Fibroblast of villous mesenchyme (primary cell): ENCODE measurements at regions not wholly inside any gene's neighbourhood (a gene's known extent, or its start where the extent isn't known, plus 50 kb on each side); places are given as distances from the start of the nearest gene placed in this dataset.

ENCODE experiments used
- DNase-seq: peaks from one replicate; pipeline ENCODE4 v3.0.0-alpha.2; 2010; ENCODE audit warnings: low read depth
- H3K4me3 ChIP-seq: 2 replicates; pipeline ENCODE4 v1.5.1; 2011; ENCODE audit warnings: low read depth, mild to moderate bottlenecking, low read length
- CTCF ChIP-seq: IDR thresholded peaks from 2 replicates; pipeline ENCODE4 v1.5.1; 2012; ENCODE audit warnings: low read depth, mild to moderate bottlenecking, low read length; ENCODE audit not compliant: insufficient read depth

DNA sequence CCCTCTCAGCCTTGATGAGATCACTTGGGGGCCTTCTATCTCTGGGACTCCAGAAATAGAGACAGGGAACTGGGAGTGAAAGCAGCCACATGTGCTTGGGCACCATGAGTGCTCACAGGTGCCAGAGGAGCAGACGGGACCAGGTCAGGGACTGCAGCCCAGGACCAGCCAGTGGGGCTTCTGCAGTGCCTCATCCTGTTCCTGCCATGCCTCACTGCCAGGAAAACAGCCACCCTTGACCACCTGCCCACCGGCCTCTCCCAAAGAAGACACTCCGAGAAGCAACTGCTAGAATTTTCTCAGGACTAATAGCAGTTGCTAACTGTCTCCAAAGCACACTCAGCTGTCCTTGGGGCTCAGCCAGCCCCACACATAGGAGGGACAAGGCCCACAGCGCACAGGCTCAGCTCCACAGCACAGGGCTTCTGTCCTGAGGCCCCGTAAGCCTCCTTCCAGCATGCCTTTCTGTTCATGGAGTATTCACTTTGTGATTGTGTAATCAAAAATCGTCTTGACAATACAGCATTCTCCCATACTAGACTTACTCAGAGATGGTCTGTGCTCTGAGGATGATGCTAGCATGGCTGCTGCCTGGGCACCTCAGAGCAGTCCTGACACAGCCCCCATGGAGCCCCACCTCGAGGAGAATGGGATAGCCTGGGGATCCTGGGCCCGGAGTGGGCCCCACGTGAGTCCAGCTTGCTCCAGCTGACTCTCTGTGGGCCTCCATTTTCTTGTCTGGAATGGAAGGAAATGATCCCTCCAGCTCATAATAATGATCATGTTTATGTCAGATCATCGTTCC is 115.7 kb upstream of the RET start:
- TF ChIP-seq CTCF: no peak
- DNase-seq: no peak
- H3K4me3 ChIP-seq: no peak overlapping the region

GRCh38 chr10:42961796-42962109 is 115.1 kb upstream of the RET start:
- no peak for DNase-seq
- no peak for TF ChIP-seq CTCF

DNA sequence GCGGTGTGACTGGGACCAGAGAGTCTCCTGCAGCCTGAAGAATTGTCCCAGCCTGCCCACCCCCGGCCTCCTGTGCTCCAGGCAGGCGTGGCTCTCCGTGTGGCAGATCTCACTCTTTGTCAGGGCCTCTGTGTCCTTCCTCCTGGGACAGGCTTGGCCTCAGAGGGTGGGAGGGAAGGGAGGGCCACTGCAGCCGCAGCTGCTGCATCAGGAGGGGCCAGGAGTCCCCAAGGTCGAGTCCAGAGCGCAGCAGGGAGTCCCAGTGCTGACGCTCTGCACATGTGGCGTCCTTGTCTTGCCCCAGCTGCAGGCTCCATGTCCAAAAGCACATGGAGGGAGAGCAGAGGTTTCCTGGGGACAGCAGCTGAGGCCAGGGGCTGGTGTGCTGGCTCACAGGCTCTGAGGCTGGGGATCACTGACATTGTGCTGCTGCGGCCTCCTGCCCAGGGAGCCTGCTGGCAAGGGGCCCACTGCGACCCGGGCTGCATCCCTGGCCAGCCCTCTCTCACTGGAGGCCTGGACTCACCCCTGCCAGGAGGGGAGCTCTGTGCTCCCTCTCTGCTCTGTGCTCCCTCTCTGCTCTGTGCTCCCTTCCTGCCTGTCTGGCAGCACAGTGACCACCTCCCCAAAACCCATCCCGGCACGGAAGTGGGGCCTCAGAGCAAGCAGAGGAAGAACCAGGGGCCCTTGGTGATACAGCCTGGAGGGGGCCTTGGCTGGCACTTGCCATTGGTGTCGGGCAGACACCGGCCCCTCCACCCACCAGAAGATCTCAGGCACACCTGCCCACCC is 114.6 kb upstream of the RET start:
- DNase-seq: no peak
- H3K4me3 ChIP-seq: no peak overlapping the region
- no peak for TF ChIP-seq CTCF

More at GRCh38 chr10:42961796-42962109, 115.1 kb upstream of the RET start:
- H3K4me3 ChIP-seq: no peak overlapping the region

DNA sequence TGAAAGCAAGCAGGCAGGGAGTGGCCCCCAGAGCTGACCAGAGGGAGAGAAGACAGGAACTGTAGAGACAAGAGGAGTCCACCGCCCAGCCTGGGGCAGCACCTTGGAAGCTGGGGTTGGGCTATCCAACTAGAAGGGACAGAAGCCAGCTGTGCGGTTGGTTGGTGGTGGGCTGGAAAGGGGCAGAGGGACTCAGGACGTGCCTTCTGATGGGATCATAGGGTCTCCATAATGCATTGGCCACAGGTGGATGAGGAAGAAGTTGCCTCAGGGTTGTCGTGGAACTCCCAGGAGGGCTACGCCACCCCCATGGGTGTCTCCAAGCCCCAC is 114.0 kb upstream of the RET start:
- H3K4me3 ChIP-seq: no peak overlapping the region
- DNase-seq: no peak
- no peak for TF ChIP-seq CTCF

DNA sequence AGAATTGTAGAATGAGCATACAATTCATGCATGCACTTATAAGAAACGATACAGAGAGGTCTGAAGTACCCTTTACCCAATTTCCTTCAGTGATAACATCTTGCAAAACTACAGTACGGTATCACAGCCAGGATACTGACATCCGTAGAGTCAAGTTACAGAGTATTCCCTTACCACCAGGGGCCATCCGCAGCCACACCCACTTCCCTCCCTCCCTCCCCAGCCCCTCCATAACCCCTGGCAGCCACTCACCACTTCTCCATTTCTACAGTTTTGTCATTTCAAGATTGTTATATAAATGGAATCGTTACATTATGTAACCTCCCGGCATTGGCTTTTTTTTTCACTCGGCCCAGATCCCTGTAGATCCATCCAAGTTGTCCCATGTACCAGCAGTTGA is 113.6 kb upstream of the RET start:
- TF ChIP-seq CTCF: no peak
- no peak overlapping the region for H3K4me3 ChIP-seq
- no peak for DNase-seq

DNA sequence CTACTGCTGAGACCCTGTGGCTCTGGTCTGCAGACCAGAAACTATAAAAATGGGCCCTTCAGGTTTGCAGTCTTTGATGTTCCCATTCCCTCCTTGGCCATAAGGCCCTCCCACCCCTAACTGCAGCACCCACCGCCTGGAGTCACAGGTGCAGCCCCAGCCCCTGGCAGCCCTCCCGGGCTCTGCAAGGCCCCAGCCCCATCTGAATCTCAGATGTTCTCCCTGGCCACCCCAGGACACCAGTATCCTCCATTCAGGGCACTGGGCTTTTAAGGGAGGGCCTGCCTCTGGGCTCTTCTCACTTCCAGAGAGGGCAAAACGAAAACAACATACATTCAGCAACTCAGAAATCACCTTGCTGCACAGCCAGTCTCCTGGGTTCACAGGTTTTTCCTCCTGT is 107.7 kb upstream of the RET start:
- DNase-seq: no peak
- no peak overlapping the region for H3K4me3 ChIP-seq
- no peak for TF ChIP-seq CTCF
